ENCODE measurements at regions not wholly inside any gene's neighbourhood (a gene's known extent, or its start where the extent isn't known, plus 50 kb on each side); places are given as distances from the start of the nearest gene placed in this dataset.

DNA sequence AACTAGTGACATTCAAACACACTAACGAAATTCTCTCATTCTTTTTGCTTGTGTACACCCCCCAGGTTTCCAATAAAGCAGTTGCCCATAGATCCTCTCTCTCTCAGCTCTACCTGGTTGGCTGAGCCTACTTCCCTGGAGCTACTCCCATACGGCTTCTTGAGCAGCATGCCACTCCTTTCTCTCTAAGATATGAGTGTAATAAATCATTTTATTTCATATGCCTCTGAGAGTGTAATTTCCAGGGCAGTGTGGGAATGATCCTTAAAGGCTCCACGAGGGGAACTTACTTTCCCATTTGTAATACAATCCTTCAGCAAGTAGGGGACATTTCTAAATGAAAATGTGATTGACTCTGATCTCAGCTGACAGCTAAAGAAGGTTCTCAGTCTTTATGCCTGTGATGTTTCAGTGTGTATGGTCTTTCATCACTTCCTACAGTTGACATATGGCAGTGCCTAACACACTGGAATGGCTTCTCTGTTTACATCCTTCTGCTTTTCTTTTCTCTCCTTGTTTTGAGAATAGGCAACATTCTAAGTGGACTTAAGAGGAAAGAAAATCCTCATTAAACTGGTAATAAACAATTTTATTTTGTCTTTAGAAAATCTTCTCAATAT, 1194.3 kb upstream of the CDH8 start:
- H3K36me3 ChIP-seq (ENCODE audit: control insufficient read depth, insufficient read depth, low read length), result no peaks in the 10 kb centered on the region
- H3K27ac ChIP-seq (ENCODE audit: low read length), result no peak overlapping the region
- H3K27me3 ChIP-seq (ENCODE audit: control insufficient read depth, insufficient read depth, low read length), result no peaks in the 10 kb centered on the region
- Mint-ChIP-seq H3K4me1 (no peaks in the 10 kb centered on the region), H3K36me3 (peaks cover 6% of the 10 kb centered on the region), H3K9me3 (peaks cover 12 to 29% of the 10 kb centered on the region in 2 donors), H3K4me3 (no peak overlapping the region), H3K27ac (no peak overlapping the region), H3K27me3 (ENCODE audit: low read depth in 2 of 2) (no peaks in the 10 kb centered on the region)
- H3K9me3 ChIP-seq (ENCODE audit: control insufficient read depth, insufficient read depth, low read length), result peaks cover 7% of the 10 kb centered on the region
- DNase-seq (no peak), ATAC-seq (no peak)
- 48% methylated on average over 1 of the region's 3 CpGs for WGBS (ENCODE audit: insufficient coverage)
- no peak for TF ChIP-seq CTCF (IDR thresholded peaks at IDR 0.05)
- H3K4me1 ChIP-seq (ENCODE audit: control insufficient read depth, insufficient read depth, low read length), result no peaks in the 10 kb centered on the region
- intact Hi-C loops (cut with micrococcal nuclease), result no loop called here
- no peak overlapping the region for H3K4me3 ChIP-seq (ENCODE audit: low read length)

GRCh38 chr16:63228259-63228658, 1192.0 kb upstream of the CDH8 start:
- TF ChIP-seq CTCF (IDR thresholded peaks at IDR 0.05), result no peak
- 0% methylated on average over 1 of the region's 2 CpGs for WGBS (ENCODE audit: insufficient coverage)
- Mint-ChIP-seq H3K27me3 (ENCODE audit: low read depth in 2 of 2) (no peaks in the 10 kb centered on the region), H3K27ac (no peak overlapping the region), H3K36me3 (peaks cover 6% of the 10 kb centered on the region), H3K9me3 (peaks cover 14 to 21% of the 10 kb centered on the region in 2 donors), H3K4me3 (no peak overlapping the region), H3K4me1 (no peaks in the 10 kb centered on the region)
- ATAC-seq, result no peak
- no peak overlapping the region for H3K27ac ChIP-seq (ENCODE audit: low read length)
- no peak for DNase-seq
- H3K27me3 ChIP-seq (ENCODE audit: control insufficient read depth, insufficient read depth, low read length), result no peaks in the 10 kb centered on the region
- no peaks in the 10 kb centered on the region for H3K36me3 ChIP-seq (ENCODE audit: control insufficient read depth, insufficient read depth, low read length)
- intact Hi-C loops (cut with micrococcal nuclease), result no loop called here
- no peak overlapping the region for H3K4me3 ChIP-seq (ENCODE audit: low read length)
- H3K4me1 ChIP-seq (ENCODE audit: control insufficient read depth, insufficient read depth, low read length), result no peaks in the 10 kb centered on the region
- H3K9me3 ChIP-seq (ENCODE audit: control insufficient read depth, insufficient read depth, low read length), result peaks cover 7% of the 10 kb centered on the region

- no peaks in the 10 kb centered on the region for H3K4me1 ChIP-seq (ENCODE audit: control insufficient read depth, insufficient read depth, low read length)
- peaks cover 7% of the 10 kb centered on the region for H3K9me3 ChIP-seq (ENCODE audit: control insufficient read depth, insufficient read depth, low read length)
- no peaks in the 10 kb centered on the region for H3K36me3 ChIP-seq (ENCODE audit: control insufficient read depth, insufficient read depth, low read length)
- no peak for TF ChIP-seq CTCF (IDR thresholded peaks at IDR 0.05)
- intact Hi-C loops (cut with micrococcal nuclease), result no loop called here
- no peaks in the 10 kb centered on the region for H3K36me3 Mint-ChIP-seq
- H3K4me1 Mint-ChIP-seq, result no peaks in the 10 kb centered on the region
- H3K4me3 Mint-ChIP-seq, result no peak overlapping the region
- H3K27me3 Mint-ChIP-seq (ENCODE audit: low read depth in 2 of 2), result no peaks in the 10 kb centered on the region
- H3K4me3 ChIP-seq (ENCODE audit: low read length), result no peak overlapping the region
- no peak for ATAC-seq
- no peak overlapping the region for H3K27ac Mint-ChIP-seq
- H3K9me3 Mint-ChIP-seq, result peaks cover 11 to 17% of the 10 kb centered on the region in 2 donors
- no peak overlapping the region for H3K27ac ChIP-seq (ENCODE audit: low read length)
- no peak for DNase-seq
- WGBS (ENCODE audit: insufficient coverage), result 100% methylated on average over 1 of the region's 1 CpG
- H3K27me3 ChIP-seq (ENCODE audit: control insufficient read depth, insufficient read depth, low read length), result no peaks in the 10 kb centered on the region
These were observed 1187.6 kb upstream of the CDH8 start for GRCh38 chr16:63223851-63224250.

Measured in natural killer cell (primary cell).